Panc1 (cell line): ENCODE measurements at regions not wholly inside any gene's neighbourhood (a gene's known extent, or its start where the extent isn't known, plus 50 kb on each side); places are given as distances from the start of the nearest gene placed in this dataset.

Source experiments
- ATAC-seq: fragments of 200-7000 bp; cut with Tn5 transposase; 2 replicates; pipeline ENCODE4 v1.9.1; 2020; ENCODE audit warnings: mild to moderate bottlenecking, moderate library complexity
- BruUV-seq: library from RNA; stranded (reverse); fragments of 400-500 nt; replicated peaks from 2 replicates; lab custom pipeline; 2021; lab: Mats Ljungman, UMichigan
- CTCF ChIA-PET: fragments of 300-600 bp; sonication (Branson Sonifier 250); formaldehyde crosslinking; loops from one replicate; lab custom pipeline; 2022; ENCODE audit warnings: antibody characterized with exemption; lab: Charles Lee
- POLR2A ChIA-PET: fragments of 300-600 bp; sonication (Branson Sonifier 250); formaldehyde crosslinking; loops from one replicate; lab custom pipeline; 2022; ENCODE audit warnings: antibody characterized with exemption; lab: Charles Lee
- DNase-seq: peaks from one replicate; pipeline ENCODE4 v3.0.0-alpha.2; 2010; ENCODE audit warnings: low read depth, low spot score
- H3K27ac ChIP-seq: 2 replicates; pipeline ENCODE4 v1.5.1; 2011; ENCODE audit warnings: mild to moderate bottlenecking, low read length, inconsistent platforms
- H3K27me3 ChIP-seq: fragments of 200-500 bp; sonication (Bioruptor generic); 2 replicates; pipeline ENCODE4 v1.6.0; 2014; ENCODE audit warnings: low read length, inconsistent platforms; ENCODE audit not compliant: control insufficient read depth, insufficient read depth
- H3K36me3 ChIP-seq: fragments of 200-500 bp; sonication (Bioruptor generic); 2 replicates; pipeline ENCODE4 v1.5.1; 2014; ENCODE audit warnings: inconsistent platforms, mild to moderate bottlenecking, low read length, moderate library complexity; ENCODE audit not compliant: control insufficient read depth, insufficient read depth
- H3K4me1 ChIP-seq: 2 replicates; pipeline ENCODE4 v1.5.1; 2011; ENCODE audit warnings: inconsistent platforms, mild to moderate bottlenecking, low read length, moderate library complexity; ENCODE audit not compliant: control insufficient read depth, insufficient read depth
- H3K4me3 ChIP-seq, 2 experiments: 2 replicates each; pipeline ENCODE4 v1.5.1; 2011 to 2012; ENCODE audit warnings: low read depth in 2 of 2, low read length in 2 of 2, mild to moderate bottlenecking in 2 of 2, inconsistent platforms in 1 of 2, moderate library complexity in 1 of 2
- H3K9me3 ChIP-seq: fragments of 200-500 bp; sonication (Bioruptor generic); 2 replicates; pipeline ENCODE4 v1.5.1; 2014; ENCODE audit warnings: low read depth, mild to moderate bottlenecking, inconsistent platforms, low read length, moderate library complexity; ENCODE audit not compliant: control insufficient read depth, insufficient read depth
- POLR2AphosphoS5 ChIP-seq: IDR thresholded peaks from 2 replicates; pipeline ENCODE4 v1.6.1; 2012; ENCODE audit warnings: mild to moderate bottlenecking, low read depth, low read length, moderate library complexity
- SIN3A ChIP-seq: IDR thresholded peaks from 2 replicates; pipeline ENCODE4 v1.6.1; 2012; ENCODE audit warnings: low read depth, mild to moderate bottlenecking, low read length, moderate library complexity, borderline replicate concordance; ENCODE audit not compliant: insufficient read depth
- TCF7L2 ChIP-seq: IDR thresholded peaks from 2 replicates; pipeline ENCODE4 v1.6.1; 2011; ENCODE audit warnings: mild to moderate bottlenecking, low read depth, low read length, inconsistent platforms
- in situ Hi-C: cut with HindIII; loops from 2 replicates; pipeline ENCODE4 v1.10.0; 2016; ENCODE audit warnings: low sequenced_read_pairs, low pct_unique_long_range_greater_than_20kb
- intact Hi-C: fragments of 100-400 bp; cut with micrococcal nuclease; formaldehyde crosslinking; loops from one replicate; pipeline ENCODE4 v1.10.0; 2022; ENCODE audit not compliant: unreplicated experiment
- TF ChIP-seq, protein P1 (sequence below): fragments of 450-650 bp; IDR thresholded peaks from 2 replicates; pipeline ENCODE4 v1.5.1; 2017; ENCODE audit warnings: mild to moderate bottlenecking
- TF ChIP-seq, protein P2 (sequence below), 2 experiments: IDR thresholded peaks; 2 replicates each; pipeline ENCODE4 v1.6.1; 2011 to 2012; ENCODE audit warnings: low read depth in 2 of 2, control low read depth in 1 of 2, low read length in 1 of 2, mild to moderate bottlenecking in 1 of 2, moderate library complexity in 1 of 2; ENCODE audit not compliant: insufficient read depth in 1 of 2

DNA sequence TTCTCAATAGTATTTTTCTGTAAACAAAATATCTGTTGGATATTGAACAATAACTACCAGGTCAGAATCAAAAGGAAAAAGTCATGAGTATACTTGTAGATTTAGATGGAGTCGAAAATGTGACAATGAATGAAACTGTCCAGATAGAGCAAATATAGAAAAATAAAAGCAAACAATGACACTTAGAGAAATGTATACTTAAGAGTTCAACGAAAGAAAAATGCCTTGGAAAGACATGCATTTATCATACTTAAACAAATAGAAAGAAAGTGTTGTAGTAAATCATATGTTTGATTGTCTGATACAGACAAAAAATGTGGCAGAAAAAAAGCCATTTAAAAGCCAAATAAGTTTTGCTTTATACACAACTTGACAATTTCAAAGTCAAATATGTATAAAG, 571.2 kb upstream of the MGAT4C start:
- TF ChIP-seq, protein P1, sequence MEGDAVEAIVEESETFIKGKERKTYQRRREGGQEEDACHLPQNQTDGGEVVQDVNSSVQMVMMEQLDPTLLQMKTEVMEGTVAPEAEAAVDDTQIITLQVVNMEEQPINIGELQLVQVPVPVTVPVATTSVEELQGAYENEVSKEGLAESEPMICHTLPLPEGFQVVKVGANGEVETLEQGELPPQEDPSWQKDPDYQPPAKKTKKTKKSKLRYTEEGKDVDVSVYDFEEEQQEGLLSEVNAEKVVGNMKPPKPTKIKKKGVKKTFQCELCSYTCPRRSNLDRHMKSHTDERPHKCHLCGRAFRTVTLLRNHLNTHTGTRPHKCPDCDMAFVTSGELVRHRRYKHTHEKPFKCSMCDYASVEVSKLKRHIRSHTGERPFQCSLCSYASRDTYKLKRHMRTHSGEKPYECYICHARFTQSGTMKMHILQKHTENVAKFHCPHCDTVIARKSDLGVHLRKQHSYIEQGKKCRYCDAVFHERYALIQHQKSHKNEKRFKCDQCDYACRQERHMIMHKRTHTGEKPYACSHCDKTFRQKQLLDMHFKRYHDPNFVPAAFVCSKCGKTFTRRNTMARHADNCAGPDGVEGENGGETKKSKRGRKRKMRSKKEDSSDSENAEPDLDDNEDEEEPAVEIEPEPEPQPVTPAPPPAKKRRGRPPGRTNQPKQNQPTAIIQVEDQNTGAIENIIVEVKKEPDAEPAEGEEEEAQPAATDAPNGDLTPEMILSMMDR: no peak
- TF ChIP-seq POLR2AphosphoS5: no peak
- TF ChIP-seq, protein P2, sequence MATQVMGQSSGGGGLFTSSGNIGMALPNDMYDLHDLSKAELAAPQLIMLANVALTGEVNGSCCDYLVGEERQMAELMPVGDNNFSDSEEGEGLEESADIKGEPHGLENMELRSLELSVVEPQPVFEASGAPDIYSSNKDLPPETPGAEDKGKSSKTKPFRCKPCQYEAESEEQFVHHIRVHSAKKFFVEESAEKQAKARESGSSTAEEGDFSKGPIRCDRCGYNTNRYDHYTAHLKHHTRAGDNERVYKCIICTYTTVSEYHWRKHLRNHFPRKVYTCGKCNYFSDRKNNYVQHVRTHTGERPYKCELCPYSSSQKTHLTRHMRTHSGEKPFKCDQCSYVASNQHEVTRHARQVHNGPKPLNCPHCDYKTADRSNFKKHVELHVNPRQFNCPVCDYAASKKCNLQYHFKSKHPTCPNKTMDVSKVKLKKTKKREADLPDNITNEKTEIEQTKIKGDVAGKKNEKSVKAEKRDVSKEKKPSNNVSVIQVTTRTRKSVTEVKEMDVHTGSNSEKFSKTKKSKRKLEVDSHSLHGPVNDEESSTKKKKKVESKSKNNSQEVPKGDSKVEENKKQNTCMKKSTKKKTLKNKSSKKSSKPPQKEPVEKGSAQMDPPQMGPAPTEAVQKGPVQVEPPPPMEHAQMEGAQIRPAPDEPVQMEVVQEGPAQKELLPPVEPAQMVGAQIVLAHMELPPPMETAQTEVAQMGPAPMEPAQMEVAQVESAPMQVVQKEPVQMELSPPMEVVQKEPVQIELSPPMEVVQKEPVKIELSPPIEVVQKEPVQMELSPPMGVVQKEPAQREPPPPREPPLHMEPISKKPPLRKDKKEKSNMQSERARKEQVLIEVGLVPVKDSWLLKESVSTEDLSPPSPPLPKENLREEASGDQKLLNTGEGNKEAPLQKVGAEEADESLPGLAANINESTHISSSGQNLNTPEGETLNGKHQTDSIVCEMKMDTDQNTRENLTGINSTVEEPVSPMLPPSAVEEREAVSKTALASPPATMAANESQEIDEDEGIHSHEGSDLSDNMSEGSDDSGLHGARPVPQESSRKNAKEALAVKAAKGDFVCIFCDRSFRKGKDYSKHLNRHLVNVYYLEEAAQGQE (IDR thresholded peaks at IDR 0.05; ENCODE audit: insufficient read depth in 1 of 2, low read depth in 2 of 2, low read length in 1 of 2): no peak
- no peak for TF ChIP-seq SIN3A
- TF ChIP-seq TCF7L2: no peak
- in situ Hi-C loops (no loop called here), intact Hi-C loops (no loop called here)
- no peak overlapping the region for H3K4me3 ChIP-seq
- DNase-seq (no peak), ATAC-seq (no peak)
- H3K36me3 ChIP-seq: no peaks in the 10 kb centered on the region
- no peaks in the 10 kb centered on the region for H3K9me3 ChIP-seq
- ChIA-PET POLR2A (no interaction called here), CTCF (no interaction called here)
- no TSS peak for BruUV-seq
- H3K4me1 ChIP-seq: no peaks in the 10 kb centered on the region
- no peak overlapping the region for H3K27ac ChIP-seq
- H3K27me3 ChIP-seq: no peaks in the 10 kb centered on the region

DNA sequence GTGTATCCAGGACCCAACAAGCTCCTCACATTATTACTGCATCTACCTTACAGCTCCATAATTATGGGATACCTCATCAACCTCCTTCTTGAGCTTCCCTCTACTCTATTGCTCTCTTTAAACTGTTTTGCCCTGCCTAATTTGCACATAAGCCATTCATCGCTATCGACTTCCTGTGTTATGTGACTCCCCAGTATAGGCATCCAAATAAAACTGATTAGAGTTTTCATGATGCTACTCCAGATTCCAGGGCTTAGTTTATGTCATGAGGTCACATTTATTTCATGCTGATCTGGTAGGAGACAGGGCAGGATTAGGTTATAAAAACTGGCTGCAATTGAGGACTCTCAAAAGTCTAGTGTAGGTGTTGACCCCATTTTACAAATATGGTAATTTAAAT, 569.9 kb upstream of the MGAT4C start:
- no peak for TF ChIP-seq SIN3A
- Histone ChIP-seq H3K27me3 (no peaks in the 10 kb centered on the region), H3K9me3 (no peaks in the 10 kb centered on the region), H3K4me1 (no peaks in the 10 kb centered on the region), H3K27ac (no peak overlapping the region), H3K36me3 (no peaks in the 10 kb centered on the region), H3K4me3 (no peak overlapping the region)
- ATAC-seq: no peak
- CTCF ChIA-PET: no interaction called here
- in situ Hi-C loops: no loop called here
- intact Hi-C loops: no loop called here
- POLR2A ChIA-PET: no interaction called here
- no TSS peak for BruUV-seq
- no peak for DNase-seq

DNA sequence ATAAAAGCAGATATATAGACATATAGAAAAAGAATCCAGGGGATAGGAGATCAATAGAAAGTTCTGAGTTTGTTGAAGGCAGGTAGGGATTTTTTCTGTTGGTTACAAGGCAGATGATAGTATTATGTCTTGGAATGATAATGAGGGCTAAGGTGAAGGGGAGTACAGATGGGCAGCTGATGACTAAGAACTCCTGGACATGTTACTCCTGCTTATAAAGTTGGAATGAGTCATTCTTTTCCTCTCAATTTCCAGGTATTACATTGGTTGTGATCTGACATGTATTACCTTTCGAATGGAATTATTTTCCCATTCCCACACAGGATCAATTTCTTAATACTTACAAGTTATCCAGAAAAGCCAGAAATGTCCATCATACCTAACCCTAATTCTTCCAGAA, 545.2 kb upstream of the MGAT4C start:
- no peak overlapping the region for H3K4me3 ChIP-seq
- H3K36me3 ChIP-seq: no peaks in the 10 kb centered on the region
- in situ Hi-C loops (no loop called here), intact Hi-C loops (no loop called here)
- DNase-seq (no peak), ATAC-seq (no peak)
- H3K27ac ChIP-seq: no peak overlapping the region
- ChIA-PET POLR2A (no interaction called here), CTCF (no interaction called here)
- no peaks in the 10 kb centered on the region for H3K27me3 ChIP-seq
- no TSS peak for BruUV-seq
- no peaks in the 10 kb centered on the region for H3K9me3 ChIP-seq
- no peaks in the 10 kb centered on the region for H3K4me1 ChIP-seq
- TF ChIP-seq, protein P1: no peak
- TF ChIP-seq SIN3A: no peak
- TF ChIP-seq, protein P2 (IDR thresholded peaks at IDR 0.05; ENCODE audit: insufficient read depth in 1 of 2, low read depth in 2 of 2, low read length in 1 of 2): no peak
- TF ChIP-seq POLR2AphosphoS5: no peak
- no peak for TF ChIP-seq TCF7L2
